Mesothelial cell of epicardium (in vitro differentiated cells): ENCODE measurements at regions not wholly inside any gene's neighbourhood (a gene's known extent, or its start where the extent isn't known, plus 50 kb on each side); places are given as distances from the start of the nearest gene placed in this dataset.

Experiments used
- DNase-seq, 2 experiments: peaks; one replicate each; pipeline ENCODE4 v3.0.0; 2021; ENCODE audit warnings: low spot score in 2 of 2; ENCODE audit not compliant: unreplicated experiment in 2 of 2
- H3K27ac Mint-ChIP-seq: 2 replicates; pipeline ENCODE4 v1.8.0; 2021; ENCODE audit warnings: mixed read lengths
- H3K27me3 Mint-ChIP-seq: 2 replicates; pipeline ENCODE4 v1.8.0; 2021; ENCODE audit warnings: low read depth, mixed read lengths
- H3K36me3 Mint-ChIP-seq: 2 replicates; pipeline ENCODE4 v1.8.0; 2021; ENCODE audit warnings: mixed read lengths
- H3K4me1 Mint-ChIP-seq: 2 replicates; pipeline ENCODE4 v1.8.0; 2021; ENCODE audit warnings: mixed read lengths
- H3K4me3 Mint-ChIP-seq: 2 replicates; pipeline ENCODE4 v1.8.0; 2021; ENCODE audit warnings: mild to moderate bottlenecking, moderate library complexity, mixed read lengths
- H3K9me3 Mint-ChIP-seq: 2 replicates; pipeline ENCODE4 v1.8.0; 2021; ENCODE audit warnings: mixed read lengths
- TF ChIP-seq, protein P1 (sequence below): fragments of 200-600 bp; sonication (generic); IDR thresholded peaks from one replicate; pipeline ENCODE4 v1.5.0; 2021; ENCODE audit warnings: antibody characterized with exemption; ENCODE audit not compliant: unreplicated experiment

DNA sequence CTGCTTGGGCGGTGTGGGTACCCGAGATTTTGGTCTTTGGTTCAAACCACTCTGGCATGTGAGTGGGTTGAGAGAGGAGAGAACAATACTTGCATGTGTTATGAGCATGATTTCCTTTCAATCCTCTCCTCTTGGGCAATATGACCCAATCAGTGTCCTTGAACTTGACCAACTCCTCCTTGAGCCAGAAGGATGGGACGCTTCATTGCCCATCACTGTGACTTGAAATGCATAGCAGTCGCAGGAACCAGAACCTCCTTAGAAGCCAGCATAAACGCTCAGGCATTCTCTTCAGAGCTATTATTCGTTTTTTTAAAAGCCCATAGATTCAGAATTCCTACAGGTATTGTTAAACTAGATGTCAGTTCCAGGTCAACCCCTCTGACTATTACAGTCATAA lies 367.4 kb downstream of the HAPSTR1 start:
- no peak for DNase-seq
- H3K4me1 Mint-ChIP-seq, result peaks cover 1% of the 10 kb centered on the region
- no peaks in the 10 kb centered on the region for H3K36me3 Mint-ChIP-seq
- H3K9me3 Mint-ChIP-seq, result peaks cover 16% of the 10 kb centered on the region
- peaks cover 14% of the 10 kb centered on the region for H3K27me3 Mint-ChIP-seq
- H3K4me3 Mint-ChIP-seq, result no peak overlapping the region
- no peak overlapping the region for H3K27ac Mint-ChIP-seq
- TF ChIP-seq, protein P1, sequence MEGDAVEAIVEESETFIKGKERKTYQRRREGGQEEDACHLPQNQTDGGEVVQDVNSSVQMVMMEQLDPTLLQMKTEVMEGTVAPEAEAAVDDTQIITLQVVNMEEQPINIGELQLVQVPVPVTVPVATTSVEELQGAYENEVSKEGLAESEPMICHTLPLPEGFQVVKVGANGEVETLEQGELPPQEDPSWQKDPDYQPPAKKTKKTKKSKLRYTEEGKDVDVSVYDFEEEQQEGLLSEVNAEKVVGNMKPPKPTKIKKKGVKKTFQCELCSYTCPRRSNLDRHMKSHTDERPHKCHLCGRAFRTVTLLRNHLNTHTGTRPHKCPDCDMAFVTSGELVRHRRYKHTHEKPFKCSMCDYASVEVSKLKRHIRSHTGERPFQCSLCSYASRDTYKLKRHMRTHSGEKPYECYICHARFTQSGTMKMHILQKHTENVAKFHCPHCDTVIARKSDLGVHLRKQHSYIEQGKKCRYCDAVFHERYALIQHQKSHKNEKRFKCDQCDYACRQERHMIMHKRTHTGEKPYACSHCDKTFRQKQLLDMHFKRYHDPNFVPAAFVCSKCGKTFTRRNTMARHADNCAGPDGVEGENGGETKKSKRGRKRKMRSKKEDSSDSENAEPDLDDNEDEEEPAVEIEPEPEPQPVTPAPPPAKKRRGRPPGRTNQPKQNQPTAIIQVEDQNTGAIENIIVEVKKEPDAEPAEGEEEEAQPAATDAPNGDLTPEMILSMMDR, result no peak

DNA sequence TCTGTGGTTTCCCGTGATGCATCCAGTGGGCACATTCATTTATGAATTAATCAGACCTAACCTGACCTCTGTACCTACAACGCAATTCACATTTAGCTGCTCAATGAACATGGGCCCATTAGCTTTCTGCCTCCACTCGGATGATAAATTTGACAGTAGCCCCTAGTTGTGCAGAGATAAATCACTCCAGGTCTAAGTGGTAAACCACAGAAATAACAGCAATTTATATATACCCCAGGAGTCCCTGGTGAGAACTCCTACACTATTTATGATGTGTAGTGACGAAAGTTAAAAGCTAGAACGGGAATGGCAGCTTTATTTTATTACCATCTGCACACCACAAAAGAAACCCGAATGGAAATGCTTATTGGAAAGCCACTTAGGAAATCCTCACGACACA lies 371.5 kb downstream of the HAPSTR1 start:
- Mint-ChIP-seq H3K27ac (no peak overlapping the region), H3K9me3 (no peaks in the 10 kb centered on the region), H3K27me3 (peaks cover 14% of the 10 kb centered on the region), H3K4me1 (no peaks in the 10 kb centered on the region), H3K36me3 (no peaks in the 10 kb centered on the region), H3K4me3 (no peak overlapping the region)
- TF ChIP-seq, protein P1, result no peak
- no peak for DNase-seq

DNA sequence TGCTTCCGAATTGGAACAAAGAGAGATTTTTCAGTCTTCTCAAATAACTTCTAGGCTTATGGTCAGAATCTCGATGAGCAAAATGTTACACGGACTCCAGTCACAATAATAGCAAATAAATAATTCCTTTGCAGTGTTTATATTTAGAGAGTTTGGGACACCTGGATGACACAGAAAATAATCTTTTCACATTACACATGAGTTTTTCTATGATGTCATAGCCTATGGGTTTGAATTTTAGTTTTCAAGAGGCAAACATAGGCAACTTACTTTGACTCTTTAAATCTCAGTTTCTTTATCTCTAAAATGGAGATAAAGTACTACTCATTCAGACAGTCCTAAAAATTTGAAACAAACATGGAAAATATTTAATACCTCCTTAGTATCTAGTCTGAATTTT lies 372.0 kb downstream of the HAPSTR1 start:
- Mint-ChIP-seq H3K36me3 (no peaks in the 10 kb centered on the region), H3K27ac (no peak overlapping the region), H3K4me3 (no peak overlapping the region), H3K4me1 (no peaks in the 10 kb centered on the region), H3K27me3 (peaks cover 14% of the 10 kb centered on the region), H3K9me3 (no peaks in the 10 kb centered on the region)
- no peak for DNase-seq
- TF ChIP-seq, protein P1, result no peak

DNA sequence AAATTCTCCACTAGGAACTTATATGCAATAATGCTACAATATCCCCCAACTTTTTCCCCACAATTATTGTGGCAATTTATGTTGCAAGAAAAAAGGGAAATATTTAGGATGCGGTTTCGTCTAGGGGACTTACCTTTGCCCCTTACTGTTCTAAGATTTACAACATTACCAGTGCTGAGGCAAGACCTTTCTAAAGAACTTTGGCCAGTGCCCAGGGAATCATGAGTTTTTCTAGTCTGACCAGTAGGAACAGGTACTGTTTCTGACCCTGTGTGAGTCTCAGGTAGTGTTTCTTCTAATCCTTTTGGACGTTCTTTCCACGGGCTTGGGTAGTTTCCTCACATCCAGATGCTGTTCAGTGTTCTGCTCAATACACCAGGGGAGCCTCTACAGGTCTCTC lies 373.7 kb downstream of the HAPSTR1 start:
- Mint-ChIP-seq H3K27ac (no peak overlapping the region), H3K27me3 (peaks cover 4% of the 10 kb centered on the region), H3K36me3 (no peaks in the 10 kb centered on the region), H3K4me3 (no peak overlapping the region), H3K4me1 (no peaks in the 10 kb centered on the region), H3K9me3 (peaks cover 8% of the 10 kb centered on the region)
- TF ChIP-seq, protein P1, result no peak
- DNase-seq, result no peak

DNA sequence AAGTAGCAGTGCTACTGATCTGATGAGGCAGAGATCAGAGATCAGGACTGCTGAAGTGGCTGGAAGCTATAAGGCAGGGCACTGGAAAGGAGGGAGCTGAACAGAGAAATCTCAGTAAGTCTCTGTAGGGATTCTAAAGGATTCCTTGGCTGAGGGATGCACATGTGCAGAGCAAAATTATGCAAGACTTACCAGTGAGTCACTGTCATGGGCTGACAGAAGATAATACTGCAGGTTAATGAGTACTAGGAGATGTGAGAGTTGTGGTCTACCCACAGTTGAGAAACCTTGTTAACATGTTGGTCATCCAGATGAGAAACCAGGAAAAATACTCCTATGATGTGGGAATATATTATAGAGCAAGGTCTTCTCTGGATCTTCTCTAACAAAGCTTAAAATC lies 378.1 kb downstream of the HAPSTR1 start:
- DNase-seq, result no peak
- Mint-ChIP-seq H3K27me3 (no peaks in the 10 kb centered on the region), H3K4me1 (no peaks in the 10 kb centered on the region), H3K4me3 (no peak overlapping the region), H3K27ac (no peak overlapping the region), H3K36me3 (no peaks in the 10 kb centered on the region), H3K9me3 (peaks cover 8% of the 10 kb centered on the region)
- TF ChIP-seq, protein P1, result no peak

DNA sequence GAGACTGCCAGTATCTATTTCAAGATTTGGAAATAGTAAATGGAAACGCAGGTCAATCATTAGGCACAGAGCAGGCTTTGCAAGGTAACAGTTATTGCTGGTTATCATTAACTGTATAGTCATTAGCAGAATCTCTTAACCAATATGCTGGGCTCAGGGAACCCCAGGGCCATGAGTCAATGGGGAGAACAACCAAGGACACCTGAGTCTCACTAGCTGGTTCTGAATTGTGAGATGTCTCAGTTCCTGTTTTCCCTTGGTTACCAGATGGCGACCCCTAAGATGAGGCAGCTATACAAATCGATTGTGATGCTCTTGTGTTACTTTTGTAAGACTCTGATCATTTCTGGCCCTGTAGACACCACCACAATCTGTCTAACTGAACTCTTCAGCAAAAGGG lies 385.3 kb downstream of the HAPSTR1 start:
- no peaks in the 10 kb centered on the region for H3K4me1 Mint-ChIP-seq
- no peak overlapping the region for H3K27ac Mint-ChIP-seq
- no peaks in the 10 kb centered on the region for H3K9me3 Mint-ChIP-seq
- no peak overlapping the region for H3K4me3 Mint-ChIP-seq
- peaks cover 4% of the 10 kb centered on the region for H3K27me3 Mint-ChIP-seq
- TF ChIP-seq, protein P1, result no peak
- no peak for DNase-seq
- no peaks in the 10 kb centered on the region for H3K36me3 Mint-ChIP-seq
